GM18861 (cell line): ENCODE measurements at regions not wholly inside any gene's neighbourhood (a gene's known extent, or its start where the extent isn't known, plus 50 kb on each side); places are given as distances from the start of the nearest gene placed in this dataset.

ENCODE experiments used
- ATAC-seq: cut with Tn5 transposase; IDR thresholded peaks from one replicate; pipeline ENCODE4 v1.9.1; 2021; ENCODE audit not compliant: unreplicated experiment

DNA sequence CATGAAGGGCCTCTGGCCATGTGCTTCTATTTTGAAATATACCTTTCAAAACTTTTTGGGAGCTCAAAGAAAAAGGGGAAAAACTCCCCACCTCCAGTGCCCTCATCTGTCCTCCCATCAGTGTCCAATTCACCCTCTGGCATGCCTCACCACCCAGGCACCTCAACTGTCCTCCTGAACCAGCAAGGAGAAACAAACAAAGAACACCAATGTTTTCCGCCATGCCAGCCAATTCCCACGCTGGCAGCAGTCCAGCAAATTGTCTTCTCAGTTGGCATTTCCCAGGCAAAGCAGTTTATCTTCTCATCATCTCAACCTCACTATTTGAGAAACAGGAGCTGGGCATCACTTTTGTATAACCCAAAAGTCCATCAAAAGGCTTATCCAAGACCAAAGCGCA, 496.9 kb downstream of the SOX6 start:
- ATAC-seq, result no peak

DNA sequence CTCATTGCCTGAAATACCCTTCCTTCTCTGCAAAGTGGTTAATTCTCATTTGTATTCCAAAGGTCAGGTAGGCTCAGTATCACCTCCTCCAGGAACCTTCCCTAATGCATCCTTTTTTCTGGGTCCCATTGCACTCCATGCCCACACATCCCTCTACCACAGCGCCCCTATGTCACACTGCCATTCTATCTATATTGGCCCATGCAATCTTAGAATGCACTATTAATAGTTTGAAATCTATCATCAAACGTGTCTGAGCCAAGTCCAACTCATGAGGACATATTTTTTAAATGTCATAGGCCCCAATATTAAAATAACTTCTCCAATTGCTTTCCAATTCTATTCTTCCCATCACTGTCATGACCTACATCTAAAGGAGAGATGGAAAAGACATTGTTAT, 495.1 kb downstream of the SOX6 start:
- no peak for ATAC-seq

DNA sequence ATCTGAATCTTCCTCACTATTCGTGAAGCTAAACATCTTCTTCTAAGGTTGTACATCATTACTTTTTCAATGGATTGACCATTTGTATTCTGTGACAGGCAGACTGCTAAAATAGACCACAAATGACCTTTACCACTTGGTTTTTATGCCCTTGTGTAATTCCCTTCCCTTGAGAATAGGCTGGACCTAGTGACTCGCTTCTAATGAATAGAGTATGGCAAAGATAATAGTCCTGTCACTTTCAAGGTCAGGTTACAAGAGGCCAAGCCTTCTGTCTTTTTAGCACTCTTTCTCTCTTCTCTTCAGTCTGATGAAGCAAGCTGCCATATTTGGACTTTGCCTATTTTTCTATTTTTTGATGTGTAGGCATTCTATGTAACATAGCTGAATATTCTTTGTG, 492.9 kb downstream of the SOX6 start:
- ATAC-seq, result no peak

DNA sequence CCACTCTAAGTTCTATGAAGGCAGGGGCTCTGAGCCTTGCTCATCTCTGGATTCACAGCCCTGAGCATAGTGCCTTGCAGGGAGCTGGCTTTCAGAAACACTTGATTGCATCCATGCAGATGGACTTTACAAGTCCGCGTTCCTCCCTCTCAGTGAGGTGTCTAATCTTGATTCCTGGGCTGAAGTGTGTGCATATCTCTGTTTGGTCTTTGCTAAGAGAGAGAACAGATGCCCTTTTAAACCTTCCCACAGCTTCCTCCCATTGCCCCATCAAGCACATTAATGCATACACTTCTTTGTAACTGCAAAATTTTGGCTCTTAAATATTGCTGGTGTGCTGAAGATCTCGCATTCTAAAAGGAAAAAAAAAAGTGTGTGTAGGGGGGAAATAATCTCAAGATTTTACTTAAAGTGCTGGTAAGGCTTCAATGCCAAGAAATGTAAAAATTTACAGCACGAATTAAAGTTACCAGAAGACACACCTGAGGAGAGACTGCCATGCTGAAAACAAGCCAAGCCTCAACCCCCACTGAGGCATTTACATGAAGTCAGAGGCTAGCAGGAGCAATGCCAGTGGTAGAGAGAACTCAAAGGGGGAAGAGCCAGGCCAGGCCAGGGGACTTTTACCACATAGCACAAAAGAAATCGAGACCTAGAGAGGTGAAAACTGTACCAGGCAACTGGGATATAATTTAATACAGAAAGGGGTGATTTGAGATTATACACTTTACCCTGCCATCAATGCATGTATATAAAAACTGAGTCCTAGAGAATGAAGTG, 492.1 kb downstream of the SOX6 start:
- no peak for ATAC-seq

DNA sequence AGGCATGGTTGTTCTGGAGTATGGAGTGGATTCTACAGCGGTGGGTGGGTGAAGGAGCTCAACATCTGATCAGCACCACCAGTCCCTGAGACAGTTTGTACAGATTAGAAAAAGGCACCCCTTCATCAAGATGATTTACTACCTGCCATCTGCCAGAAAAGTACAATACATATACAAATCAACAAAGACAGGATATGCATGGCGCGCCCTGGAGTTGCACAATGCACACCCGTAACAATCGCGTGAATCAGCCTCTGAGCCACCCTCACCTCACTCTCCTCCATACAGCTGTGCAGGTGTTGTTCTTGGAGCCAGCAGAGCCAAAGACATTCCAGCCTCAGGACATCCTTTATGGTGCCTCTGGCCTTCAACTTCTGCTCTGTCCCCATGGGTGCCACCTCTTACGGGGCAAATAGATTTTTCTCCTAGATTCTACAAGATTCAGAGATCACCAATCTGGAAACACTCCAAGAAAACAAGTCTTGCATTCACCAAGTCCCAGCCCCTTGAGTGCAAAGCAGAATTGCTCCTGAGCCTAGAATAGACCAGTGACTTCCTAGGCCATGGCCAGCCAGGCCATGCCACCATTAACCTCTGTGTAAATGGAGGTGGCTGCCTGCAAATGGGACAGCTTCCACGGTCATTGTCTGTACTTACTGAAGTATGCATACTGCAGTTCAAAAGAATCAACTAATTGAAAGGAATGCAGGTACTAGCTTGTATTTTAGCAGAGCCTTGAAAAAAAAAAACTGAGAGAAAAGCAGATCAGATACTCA, 490.9 kb downstream of the SOX6 start:
- ATAC-seq, result no peak

DNA sequence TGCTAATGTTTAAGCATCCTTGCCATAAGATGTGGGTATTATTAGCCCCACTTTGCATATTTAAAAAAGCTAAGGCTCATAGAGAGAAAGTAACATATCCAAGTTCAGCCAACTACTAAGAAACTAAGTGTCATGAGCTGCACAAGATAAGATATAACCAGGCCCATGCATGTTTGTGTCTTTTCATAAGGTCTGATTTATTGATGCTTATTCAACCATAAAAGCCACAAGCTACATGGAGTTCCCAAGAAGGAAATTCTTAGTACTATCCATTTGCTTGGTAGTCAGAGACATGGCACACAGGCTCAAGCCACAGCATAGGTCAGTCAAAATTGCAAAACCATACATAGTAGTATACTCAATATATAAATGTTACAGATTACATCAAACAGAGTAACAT, 488.5 kb downstream of the SOX6 start:
- ATAC-seq, result no peak

DNA sequence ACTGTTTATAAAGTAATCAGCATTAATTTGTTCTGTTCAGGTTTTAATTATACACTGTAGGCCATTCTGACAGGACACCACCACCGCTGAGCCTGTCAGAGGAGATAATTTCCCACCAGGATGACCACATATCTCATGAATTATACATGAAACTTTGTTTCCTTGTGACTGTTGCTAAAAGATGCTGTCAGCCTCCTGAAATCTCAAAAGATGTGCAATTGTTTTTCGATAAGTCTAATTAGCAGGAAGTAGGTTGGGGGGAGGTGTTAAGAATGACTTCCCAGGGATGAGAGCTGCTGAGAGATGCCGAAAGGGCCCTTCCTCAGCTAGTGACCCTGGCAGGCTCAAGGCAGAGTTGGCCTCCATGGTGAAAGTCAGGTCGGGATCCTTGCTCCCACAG, 485.4 kb downstream of the SOX6 start:
- ATAC-seq, result no peak

DNA sequence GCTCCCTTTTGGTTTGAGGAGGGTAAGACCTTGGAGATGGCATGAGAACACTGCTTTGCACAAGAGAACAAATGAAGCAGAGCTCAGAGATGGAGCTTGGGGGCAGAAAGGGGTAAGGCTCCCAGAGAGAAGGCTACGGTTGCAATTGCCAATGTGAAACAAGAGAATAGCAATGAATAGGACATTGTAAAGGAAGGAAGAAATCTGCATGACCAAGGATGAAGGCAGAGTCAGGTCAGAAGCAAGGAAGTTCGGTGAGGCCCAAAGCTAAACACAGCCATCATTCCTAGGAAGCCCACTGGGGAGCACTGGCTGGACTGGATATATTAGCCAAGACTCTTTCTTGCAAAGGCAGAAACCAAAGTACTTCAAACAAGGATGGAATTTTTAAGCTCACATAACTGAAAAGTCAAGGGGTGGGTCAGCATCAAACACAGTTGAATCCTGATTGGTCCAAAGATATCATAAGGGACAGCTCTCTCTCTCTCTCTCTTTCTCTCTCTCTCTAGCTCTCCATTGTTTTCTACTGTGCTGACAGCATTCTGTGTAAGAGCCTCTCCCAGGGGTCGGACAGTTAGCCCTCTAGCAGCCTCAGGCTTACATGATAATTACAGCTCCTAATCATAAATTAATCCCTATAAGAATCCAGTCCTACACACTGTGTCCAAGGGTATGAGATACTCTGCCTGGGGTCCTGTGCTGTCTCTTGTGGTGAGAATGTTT, 484.3 kb downstream of the SOX6 start:
- no peak for ATAC-seq

DNA sequence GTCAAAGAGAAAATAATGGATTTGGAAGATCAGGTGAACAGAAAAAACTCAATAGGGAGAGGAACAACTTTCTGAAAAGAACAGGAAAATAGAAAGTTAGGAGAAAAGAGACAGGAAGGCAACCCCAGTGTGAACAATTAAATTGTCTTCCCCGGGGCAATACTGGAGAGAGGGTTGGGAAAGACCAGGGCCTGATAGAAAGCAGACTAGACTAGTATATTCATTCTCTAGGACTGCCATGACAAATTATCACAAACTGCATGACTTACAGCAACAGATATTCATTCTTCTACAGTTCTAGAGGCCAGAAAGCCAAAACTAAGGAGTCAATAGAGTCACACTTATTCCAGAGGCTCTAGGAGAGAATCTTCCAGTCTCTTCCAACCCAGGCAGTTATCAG, 482.8 kb downstream of the SOX6 start:
- no peak for ATAC-seq

DNA sequence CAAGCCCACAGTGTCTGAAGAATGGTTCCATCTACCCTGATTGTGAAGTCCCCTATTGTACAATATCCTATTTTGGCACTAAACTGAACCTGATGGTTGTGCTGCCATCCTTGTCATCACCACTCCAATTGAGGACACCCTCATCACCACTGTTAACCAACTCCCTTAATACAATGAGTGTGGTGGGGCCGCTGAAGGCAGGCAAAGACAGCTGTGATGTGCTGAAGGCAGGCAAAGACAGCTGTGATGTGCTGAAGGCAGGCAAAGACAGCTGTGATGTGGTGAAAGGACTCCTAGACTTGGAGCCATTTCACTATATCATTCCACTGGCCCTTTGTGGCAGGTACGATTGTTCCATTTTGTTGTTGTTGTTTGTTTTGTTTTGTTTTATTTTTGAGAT, 481.6 kb downstream of the SOX6 start:
- no peak for ATAC-seq

DNA sequence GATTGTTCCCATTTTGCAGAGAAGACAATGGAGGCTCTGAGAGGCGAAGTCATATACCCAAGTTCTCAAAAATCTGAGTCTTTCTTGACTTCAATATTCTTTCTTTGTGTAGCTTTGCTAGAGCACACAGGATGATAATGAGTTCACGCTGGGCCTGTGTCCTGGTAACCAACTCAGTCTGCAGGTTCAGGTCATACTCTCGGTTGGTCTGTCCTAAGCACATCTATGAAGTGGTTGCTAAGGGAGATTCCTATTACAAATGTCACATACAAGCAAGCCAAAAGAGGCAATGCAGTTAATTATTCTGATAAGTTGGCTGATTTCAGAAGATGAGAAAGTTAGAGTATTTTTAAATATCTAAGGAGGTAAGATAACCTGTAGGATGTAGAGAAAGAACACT, 481.0 kb downstream of the SOX6 start:
- ATAC-seq, result no peak

DNA sequence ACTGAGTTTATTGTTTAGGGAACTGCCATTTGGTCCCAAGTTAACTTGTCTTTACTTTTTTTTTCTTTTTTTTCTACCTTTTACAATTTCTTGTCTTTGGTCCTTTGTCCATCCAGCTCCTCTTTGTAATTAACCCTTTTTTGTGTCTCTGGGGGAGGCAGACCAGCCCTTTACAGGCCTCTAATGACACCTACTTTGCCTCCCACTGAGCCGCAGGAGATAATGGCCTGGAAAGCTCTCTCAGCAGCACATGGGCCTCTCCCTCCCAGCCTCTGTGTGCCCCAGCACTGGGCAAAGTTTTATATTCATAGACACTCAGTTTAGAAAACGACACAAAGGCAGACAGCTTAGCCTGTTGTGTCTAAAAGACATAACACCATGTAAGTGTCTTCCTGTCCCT, 480.4 kb downstream of the SOX6 start:
- ATAC-seq, result no peak

DNA sequence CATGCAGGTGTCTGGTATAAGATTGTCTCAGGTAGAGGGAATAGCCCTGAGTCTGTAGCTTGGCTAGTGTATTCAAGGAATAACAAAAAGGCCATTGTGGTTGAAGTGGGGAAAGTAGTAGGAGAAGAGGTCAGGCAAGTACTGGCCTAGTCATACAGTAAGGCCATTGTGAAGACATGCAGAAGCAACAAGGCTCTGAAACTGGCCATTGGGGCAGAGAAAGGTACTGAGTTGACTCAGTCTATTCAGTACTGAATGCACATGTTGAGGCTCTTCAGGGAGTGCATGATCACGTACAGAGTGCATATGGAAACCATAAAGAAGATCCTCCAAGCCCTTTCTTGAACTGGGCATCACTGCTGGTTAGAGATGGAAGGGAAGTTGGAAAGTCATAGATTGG, 477.6 kb downstream of the SOX6 start:
- ATAC-seq, result no peak

DNA sequence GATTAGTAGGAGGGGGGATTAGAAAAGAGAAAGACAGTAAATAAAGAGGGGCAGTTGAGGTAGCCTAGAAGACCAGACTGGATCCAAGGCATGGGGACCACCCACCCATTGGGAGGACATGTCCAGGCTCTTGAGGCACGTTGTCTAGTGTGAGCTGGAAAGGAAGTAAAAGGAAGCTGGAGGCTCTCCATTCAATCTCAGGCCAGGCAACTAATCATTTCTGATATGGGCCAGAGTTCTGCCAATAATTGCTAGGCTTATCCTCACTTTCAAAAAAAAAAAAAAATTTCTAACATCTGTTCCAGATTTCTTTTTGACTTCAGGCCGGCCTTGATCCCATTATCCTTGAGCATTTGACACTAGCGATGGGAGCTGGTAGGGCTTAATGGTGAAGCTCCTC, 476.1 kb downstream of the SOX6 start:
- no peak for ATAC-seq

DNA sequence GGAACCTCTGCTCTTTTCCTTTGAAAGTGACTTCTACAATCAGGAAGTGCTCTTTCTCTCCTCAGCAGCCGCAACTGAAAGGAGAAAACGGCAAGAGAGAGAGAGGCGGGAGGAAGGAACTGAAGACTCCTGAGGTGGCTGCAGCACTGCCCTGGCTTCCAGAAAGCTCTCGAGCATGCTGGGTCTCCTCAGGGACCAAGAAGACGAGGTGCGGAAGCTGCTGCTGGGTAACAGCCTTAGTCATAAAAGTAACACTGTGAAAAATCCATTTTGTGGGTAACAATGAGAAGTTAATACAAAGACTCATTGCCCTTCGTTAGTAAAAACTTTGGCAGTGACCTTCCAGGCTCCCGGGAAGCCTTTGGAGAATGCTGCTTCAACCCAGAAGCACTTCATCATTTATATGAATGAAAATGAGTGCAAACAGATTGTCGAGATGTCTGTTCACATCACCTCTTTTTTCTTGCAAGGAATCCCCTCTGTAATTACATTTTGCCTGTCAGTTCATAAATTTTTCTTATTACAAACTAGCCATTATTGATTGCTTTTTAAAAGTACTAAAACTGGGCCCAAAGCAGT, 473.4 kb downstream of the SOX6 start:
- no peak for ATAC-seq

DNA sequence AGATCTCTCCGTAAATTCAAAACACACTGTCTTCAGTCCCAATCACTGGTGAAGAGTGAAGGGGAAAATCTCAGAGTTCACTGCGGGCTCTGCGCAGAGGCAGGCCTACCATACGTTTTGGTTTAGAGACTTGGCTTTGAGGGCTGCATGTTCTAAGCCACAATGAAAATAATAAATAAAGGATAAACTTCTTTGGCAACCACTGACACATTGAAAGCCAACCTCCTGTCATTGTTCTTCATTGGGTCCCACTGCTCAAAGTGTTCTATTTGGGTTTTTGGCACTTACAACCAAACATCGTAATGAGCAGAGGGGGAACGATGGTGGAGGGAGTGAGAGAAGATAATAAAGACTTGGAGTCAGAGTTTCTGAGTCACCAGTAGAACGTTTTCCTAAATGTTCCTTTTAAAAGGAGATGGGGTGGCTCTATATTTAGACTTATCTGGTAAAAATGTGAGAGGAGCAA, 472.9 kb downstream of the SOX6 start:
- no peak for ATAC-seq

DNA sequence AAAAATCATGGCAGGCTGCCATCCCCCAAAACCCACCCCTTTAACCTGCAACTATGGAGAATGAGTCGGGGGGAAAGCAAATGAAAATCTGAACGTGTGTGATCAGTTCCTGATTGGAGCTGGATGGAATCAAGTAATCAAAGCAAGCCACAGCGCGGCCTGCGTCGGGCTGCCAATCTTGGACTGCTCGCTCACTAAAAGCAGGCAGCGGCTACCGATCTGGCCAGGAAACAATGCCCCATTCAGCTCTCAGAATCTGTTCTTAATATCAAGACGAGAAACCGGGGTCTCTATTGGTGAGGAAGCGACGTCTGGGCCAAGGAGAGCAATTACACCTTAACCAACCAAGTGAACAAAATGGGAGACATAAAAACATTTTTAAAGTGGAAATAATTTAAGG, 472.2 kb downstream of the SOX6 start:
- ATAC-seq, result no peak

DNA sequence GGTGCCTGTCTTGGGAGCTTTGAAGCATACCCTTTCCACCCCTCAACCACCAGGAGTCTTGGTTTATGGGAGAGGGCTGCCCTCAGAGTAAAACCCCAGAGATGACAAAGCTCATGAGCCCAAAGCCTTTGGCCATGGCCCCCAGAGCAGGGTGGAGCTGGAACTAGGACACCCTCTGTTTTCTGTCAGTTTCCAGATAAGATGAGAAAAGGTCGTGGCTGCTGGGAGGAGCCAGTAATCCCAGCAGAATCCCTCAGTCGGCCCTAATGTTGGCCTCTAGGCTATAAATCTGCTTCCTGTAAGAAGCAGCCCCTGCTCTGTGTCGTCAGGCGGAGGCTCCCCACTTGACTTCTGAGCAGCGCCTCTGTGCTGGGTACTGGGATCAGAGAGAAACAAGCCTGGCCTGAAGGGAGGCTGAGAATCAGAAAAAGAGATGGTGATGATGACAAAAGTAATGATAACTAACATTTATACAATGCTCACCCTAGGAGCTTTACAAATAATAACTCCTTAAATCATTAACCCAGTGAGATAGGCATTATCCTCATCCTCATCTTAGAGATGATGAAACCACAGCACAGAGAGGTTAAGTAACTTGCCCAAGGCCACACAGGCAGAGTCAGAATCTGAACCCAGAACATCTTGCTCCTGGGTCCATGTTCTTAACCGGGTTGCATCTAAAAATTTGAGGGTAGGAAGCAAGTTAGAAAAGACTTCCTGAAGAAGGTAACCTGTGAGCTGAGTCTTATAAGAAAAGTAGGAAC, 471.4 kb downstream of the SOX6 start:
- no peak for ATAC-seq

DNA sequence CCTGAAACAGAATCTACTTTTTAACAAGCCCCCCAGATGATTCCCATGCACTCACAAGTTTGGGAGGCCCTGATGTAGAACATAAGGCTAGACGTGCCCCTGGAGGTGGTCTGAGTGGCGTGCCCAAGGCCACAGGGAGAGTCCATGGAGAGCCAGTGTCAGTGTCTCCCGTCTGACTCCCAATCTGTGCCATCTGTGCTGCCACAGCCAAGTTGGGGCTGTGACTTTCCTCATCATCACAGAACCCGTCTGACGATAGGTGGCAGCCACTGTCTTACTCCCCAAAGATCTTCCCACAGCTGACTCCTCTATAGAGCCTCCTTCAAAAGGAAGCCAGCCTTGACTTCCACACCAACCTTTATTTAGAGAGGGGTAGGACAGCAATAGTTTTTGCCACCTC, 470.5 kb downstream of the SOX6 start:
- ATAC-seq, result no peak

DNA sequence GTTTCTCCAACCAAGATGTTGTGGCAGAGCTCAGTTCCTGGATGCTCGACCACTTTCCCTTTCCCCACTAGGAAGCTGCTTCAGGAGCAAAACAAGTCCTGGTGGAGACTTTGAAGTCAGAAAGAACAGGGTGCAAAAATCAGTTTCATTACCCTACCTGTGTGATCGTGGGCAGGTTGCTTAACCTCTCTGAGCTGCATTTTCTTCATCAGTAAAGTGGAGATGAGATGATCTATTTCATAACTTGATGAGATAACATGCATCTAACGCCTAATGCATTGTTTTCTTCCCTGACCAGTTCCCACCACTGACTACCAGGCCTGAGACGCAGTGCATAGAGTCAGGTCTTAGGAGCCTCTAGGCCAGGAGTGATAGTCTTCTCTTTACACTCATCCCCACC, 470.0 kb downstream of the SOX6 start:
- no peak for ATAC-seq

DNA sequence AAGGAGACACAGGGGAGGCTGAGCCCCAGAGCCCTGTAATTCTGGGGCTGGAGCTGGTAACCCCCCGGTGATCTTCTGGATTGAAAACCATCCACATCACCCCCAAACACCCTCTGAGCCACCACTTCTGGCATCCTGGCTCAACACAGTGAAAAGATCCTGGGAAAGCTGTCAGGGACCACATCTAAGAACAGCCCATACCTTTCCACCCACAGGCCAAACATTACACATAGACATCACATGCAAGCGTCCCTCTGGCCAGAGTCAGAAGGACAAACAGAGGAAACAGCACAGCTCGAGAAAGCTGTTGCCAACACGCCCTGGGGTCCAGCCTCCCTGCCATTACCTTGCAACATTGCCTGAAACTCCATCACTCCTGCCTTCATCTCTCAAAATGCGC, 469.5 kb downstream of the SOX6 start:
- no peak for ATAC-seq
